Myocyte (in vitro differentiated cells): ENCODE measurements at regions not wholly inside any gene's neighbourhood (a gene's known extent, or its start where the extent isn't known, plus 50 kb on each side); places are given as distances from the start of the nearest gene placed in this dataset.
A peak's percentile ranks its signal among the peaks of the same experiment; 100 is the strongest.
"Not testable (repeated sequence)": the region's sequence is repeated elsewhere in the genome, so short reads cannot be mapped to it uniquely, and the experiment has no call there.

Source experiments
- DNase-seq: peaks from one replicate; pipeline ENCODE4 v3.0.0-alpha.2; 2012; ENCODE audit warnings: low read depth

DNA sequence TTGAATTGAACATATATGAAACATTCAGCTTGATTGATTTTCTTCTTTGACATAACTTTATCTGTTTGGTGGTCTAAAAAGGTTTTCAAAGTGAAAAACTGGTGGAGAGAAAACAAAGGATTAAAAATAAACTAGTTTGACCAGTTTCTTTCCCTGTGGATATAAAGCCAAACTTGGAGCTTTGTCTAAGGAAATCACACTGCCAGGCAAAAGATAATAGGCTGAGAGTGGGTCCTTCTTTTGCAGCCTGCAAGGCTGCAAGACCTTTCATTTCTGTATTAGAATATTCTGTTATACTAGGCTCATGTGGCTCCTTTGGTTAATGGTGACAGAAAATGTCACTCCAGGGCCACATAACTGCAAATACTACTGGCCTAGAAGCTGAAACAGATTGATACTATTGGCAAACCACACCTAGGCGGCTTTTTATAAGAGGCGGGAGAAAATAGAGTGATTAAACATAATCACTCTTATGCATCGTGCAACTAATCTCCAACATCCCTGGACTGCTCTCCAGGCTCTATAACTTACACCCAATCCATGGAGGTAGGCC lies 129.1 kb upstream of the ZNF462 start:
- DNase-seq: no peak

- DNase-seq: no peak
These were observed 125.5 kb upstream of the ZNF462 start for GRCh38 chr9:106737516-106737915.

GRCh38 chr9:106738109-106738508 lies 124.9 kb upstream of the ZNF462 start:
- no peak for DNase-seq

DNA sequence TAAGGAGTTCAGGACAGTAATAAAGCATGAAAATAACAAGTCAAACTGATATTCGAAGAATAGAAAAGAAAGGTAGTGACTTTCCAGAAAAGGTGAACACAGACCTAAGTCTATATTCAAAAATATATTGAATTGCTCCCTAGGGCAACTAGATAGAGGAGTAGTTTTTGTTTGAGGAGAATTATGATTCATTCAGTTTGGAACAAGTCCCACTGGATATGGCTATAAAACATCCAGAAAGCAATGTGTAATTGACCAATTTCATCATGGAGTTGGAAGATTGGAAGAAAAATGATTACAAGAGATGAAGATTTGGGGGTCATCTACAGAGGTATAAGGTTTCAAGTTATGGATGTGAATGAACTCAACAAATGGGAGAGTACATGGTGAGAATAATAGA lies 117.5 kb upstream of the ZNF462 start:
- DNase-seq: peak; percentile 24

- DNase-seq: no peak
These were observed 117.1 kb upstream of the ZNF462 start for GRCh38 chr9:106745876-106746275.

- no peak for DNase-seq
These were observed 111.3 kb upstream of the ZNF462 start for GRCh38 chr9:106751681-106752080.

DNA sequence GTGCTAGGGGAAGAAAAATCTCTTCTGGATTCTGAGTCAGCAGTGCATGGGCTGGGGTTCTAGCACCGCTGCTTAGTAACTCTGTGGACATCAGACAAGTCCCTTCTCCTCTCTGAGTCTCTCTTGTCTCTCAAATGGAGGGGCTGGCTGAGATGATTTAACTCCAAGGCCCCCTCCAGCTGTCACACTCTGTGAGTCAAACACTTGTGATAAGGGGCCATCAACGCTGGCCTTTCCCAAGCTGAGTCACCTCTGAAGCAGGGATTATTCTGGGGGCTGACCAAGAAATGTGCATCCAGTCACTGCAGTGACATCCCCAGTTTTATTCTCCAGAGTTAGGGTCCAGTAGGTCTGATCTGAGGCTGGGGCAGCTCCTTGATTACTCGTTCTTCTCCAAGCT lies 110.4 kb upstream of the ZNF462 start:
- DNase-seq: peak; percentile 67

GRCh38 chr9:106753155-106753671 lies 109.8 kb upstream of the ZNF462 start:
- DNase-seq: no peak

DNA sequence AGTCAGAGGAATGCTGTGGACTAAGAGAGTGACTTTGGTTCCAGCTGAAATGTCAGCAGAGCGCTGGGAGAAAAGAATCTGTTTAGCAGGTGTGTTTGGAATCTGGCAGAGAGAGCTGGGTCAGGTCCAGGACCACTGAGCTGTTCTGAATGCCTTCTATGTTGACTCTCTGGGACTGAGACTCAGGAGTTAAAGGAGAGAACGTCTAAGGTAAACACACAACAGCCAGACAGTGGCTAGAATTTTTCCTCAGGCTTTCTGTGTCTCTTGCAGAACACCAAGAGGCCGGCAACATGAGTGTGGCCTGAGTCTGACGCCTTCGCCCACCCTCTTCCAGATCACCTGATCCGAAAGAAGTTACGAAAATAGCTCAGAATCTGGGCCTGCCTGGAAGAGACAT lies 107.2 kb upstream of the ZNF462 start:
- peak; percentile 48 for DNase-seq

DNA sequence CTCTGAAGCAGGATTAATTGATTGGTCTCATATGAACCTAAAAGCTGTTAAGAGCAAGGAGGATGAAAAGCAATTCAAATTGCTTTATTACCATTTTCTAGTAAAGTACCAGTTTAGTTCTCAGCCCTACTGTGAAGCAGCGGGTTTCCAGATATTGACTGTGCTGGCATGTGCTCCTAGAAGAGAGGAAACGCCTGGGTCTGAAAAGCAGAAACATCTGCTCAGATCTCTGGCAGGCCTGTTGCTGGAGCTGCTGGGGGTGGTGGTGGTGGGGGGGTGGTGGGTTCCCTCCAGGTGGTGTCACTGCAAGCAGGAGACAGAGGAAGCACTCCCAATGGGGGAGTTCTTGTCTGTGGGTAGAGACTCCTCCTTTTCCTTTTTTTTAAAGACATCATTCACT lies 105.5 kb upstream of the ZNF462 start:
- DNase-seq: no peak

DNA sequence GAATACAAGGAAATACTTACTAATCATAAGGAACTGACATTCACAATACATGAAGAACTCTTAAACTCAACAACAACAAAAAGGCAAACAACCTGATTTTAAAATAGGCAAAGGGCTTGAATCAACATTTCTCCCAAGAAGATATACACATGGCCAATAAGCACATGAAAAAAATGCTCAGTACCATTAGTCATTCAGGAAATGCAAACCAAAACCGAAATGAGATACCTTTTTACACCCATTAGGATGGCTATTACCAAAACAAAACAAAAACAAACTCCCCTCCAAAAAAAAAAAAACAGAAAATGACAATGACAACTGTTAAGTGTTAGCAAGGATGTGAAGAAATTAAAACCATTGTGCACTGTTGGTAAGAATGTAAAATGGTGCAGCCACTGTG lies 104.1 kb upstream of the ZNF462 start:
- DNase-seq: peak; percentile 58

DNA sequence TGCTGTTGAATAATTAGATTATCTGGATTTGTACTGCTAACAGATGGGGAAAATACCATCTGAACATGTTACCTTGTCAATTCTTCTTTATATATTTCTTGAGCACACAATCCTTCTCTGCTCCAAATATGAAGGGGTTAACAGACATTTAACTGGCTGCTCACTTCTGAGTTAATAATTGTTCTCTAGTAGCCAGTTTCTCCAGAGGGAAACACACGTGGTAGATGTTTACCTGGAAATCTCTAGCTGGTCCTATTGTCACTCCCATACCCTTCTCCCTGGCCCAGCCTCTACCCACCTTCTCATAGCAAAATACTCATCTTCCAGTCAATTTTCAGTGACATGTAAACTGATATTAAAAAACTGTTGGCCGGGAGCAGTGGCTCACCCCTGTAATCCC lies 101.5 kb upstream of the ZNF462 start:
- no peak for DNase-seq

GRCh38 chr9:106766616-106767015 lies 96.3 kb upstream of the ZNF462 start:
- no peak for DNase-seq

- no peak for DNase-seq
These were observed 93.6 kb upstream of the ZNF462 start for GRCh38 chr9:106769331-106769730.

GRCh38 chr9:106771608-106772007 lies 91.4 kb upstream of the ZNF462 start:
- no peak for DNase-seq

GRCh38 chr9:106772523-106773290 lies 90.3 kb upstream of the ZNF462 start:
- no peak for DNase-seq

DNA sequence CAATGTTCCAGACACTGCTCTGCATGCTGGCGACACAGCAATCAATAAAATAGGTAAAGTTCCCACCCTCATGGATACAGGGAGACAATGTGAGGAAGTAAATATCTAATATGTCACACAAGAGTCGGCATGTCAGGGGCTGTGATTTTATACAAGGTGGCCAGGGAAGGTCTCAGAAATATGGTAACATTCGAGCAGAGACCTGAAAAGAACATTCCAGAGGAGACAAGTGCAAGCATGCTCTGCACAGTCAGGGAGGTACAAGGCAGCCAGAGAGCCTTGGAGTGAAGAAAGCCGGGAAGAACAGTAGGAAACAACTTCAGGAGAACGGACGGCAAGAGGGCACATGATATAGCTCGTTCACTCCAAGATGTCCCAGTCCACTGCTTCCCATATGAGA lies 89.2 kb upstream of the ZNF462 start:
- no peak for DNase-seq

- DNase-seq: no peak
These were observed 87.0 kb upstream of the ZNF462 start for GRCh38 chr9:106775960-106776359.

GRCh38 chr9:106779796-106780195 lies 83.2 kb upstream of the ZNF462 start:
- DNase-seq: no peak

DNA sequence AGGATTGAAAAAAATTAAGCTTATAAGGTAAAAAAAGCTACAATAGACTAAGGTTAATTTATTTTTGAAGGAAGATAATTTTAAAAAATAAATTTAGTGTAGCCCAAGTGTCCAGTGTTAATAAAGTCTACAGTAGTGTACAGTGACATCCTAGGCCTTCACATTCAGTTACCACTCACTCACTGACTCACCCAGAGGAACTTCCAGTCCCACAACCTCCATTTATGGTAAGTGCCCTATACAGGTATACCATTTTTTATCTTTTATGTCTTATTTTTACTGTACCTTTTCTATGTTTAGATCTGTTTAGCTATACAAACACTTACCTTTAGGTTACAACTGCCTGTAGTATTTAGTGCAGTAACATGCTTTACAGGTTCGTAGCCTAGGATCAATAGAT lies 79.8 kb upstream of the ZNF462 start:
- no peak for DNase-seq

- peak; percentile 76 for DNase-seq
These were observed 78.9 kb upstream of the ZNF462 start for GRCh38 chr9:106784076-106784475.

DNA sequence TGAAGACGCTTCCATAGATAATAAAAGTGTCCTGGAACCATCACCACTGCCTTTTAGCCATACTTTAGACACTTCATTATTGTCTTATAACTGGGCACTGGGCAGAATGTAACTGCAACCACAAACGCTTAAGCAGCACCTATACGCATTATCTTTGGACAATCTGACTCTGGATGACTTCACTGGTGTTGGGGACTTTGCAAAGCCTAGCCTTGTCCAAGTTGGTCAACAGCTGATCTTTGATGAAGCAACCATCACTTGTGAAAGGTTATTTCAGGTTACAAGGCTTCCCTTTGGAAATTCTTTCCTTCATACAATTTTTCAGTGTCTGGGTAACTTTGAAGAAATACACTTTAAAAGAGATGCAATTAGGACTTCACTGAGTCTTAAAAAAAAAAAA lies 77.8 kb upstream of the ZNF462 start:
- peak; percentile 37 for DNase-seq

GRCh38 chr9:106788021-106788420 lies 74.9 kb upstream of the ZNF462 start:
- DNase-seq: not testable (repeated sequence)
